CD4-positive, alpha-beta T cell treated with Interleukin-15 for 1 hour (primary cell): ENCODE measurements at regions not wholly inside any gene's neighbourhood (a gene's known extent, or its start where the extent isn't known, plus 50 kb on each side); places are given as distances from the start of the nearest gene placed in this dataset.
"Not testable (repeated sequence)": the region's sequence is repeated elsewhere in the genome, so short reads cannot be mapped to it uniquely, and the experiment has no call there.

ENCODE experiments used
- DNase-seq: peaks from one replicate; pipeline ENCODE4 v3.0.0-alpha.2; 2020

GRCh38 chr3:103513003-103513402 lies 1078.2 kb downstream of the ZPLD1 start:
- no peak for DNase-seq

GRCh38 chr3:103515116-103515515 lies 1080.3 kb downstream of the ZPLD1 start:
- no peak for DNase-seq

GRCh38 chr3:103516950-103517349 lies 1082.1 kb downstream of the ZPLD1 start:
- DNase-seq = no peak

- DNase-seq = not testable (repeated sequence)
These were observed 1096.5 kb downstream of the ZPLD1 start for GRCh38 chr3:103531327-103531726.

GRCh38 chr3:103532986-103533385 lies 1098.2 kb downstream of the ZPLD1 start:
- DNase-seq = no peak

- DNase-seq = no peak
These were observed 1119.6 kb downstream of the ZPLD1 start for GRCh38 chr3:103554451-103554850.

- not testable (repeated sequence) for DNase-seq
These were observed 1129.3 kb downstream of the ZPLD1 start for GRCh38 chr3:103564116-103564515.

GRCh38 chr3:103585809-103586208 lies 1151.0 kb downstream of the ZPLD1 start:
- DNase-seq = no peak

- DNase-seq = no peak
These were observed 1155.0 kb downstream of the ZPLD1 start for GRCh38 chr3:103589770-103590169.

- DNase-seq = no peak
These were observed 1166.0 kb downstream of the ZPLD1 start for GRCh38 chr3:103600844-103601243.

GRCh38 chr3:103601666-103602065 lies 1166.9 kb downstream of the ZPLD1 start:
- no peak for DNase-seq

GRCh38 chr3:103609472-103609871 lies 1174.7 kb downstream of the ZPLD1 start:
- DNase-seq = no peak

GRCh38 chr3:103613397-103614156 lies 1178.8 kb downstream of the ZPLD1 start:
- no peak for DNase-seq

- DNase-seq = no peak
These were observed 1179.9 kb downstream of the ZPLD1 start for GRCh38 chr3:103614719-103615118.

- no peak for DNase-seq
These were observed 1183.1 kb downstream of the ZPLD1 start for GRCh38 chr3:103617961-103618360.

- DNase-seq = no peak
These were observed 1189.5 kb downstream of the ZPLD1 start for GRCh38 chr3:103624271-103624670.

GRCh38 chr3:103629391-103629790 lies 1194.6 kb downstream of the ZPLD1 start:
- DNase-seq = no peak

- no peak for DNase-seq
These were observed 1209.6 kb downstream of the ZPLD1 start for GRCh38 chr3:103644450-103644849.

- DNase-seq = no peak
These were observed 1219.2 kb downstream of the ZPLD1 start for GRCh38 chr3:103653996-103654395.

- DNase-seq = no peak
These were observed 1222.9 kb downstream of the ZPLD1 start for GRCh38 chr3:103657756-103658155.

GRCh38 chr3:103660810-103661209 lies 1226.0 kb downstream of the ZPLD1 start:
- no peak for DNase-seq

GRCh38 chr3:103662591-103662990 lies 1227.8 kb downstream of the ZPLD1 start:
- DNase-seq = no peak

- no peak for DNase-seq
These were observed 1237.5 kb downstream of the ZPLD1 start for GRCh38 chr3:103672346-103672745.

GRCh38 chr3:103684904-103685303 lies 1250.1 kb downstream of the ZPLD1 start:
- DNase-seq = no peak

GRCh38 chr3:103685939-103686338 lies 1251.1 kb downstream of the ZPLD1 start:
- no peak for DNase-seq
